ENCODE measurements at regions not wholly inside any gene's neighbourhood (a gene's known extent, or its start where the extent isn't known, plus 50 kb on each side); places are given as distances from the start of the nearest gene placed in this dataset.

DNA sequence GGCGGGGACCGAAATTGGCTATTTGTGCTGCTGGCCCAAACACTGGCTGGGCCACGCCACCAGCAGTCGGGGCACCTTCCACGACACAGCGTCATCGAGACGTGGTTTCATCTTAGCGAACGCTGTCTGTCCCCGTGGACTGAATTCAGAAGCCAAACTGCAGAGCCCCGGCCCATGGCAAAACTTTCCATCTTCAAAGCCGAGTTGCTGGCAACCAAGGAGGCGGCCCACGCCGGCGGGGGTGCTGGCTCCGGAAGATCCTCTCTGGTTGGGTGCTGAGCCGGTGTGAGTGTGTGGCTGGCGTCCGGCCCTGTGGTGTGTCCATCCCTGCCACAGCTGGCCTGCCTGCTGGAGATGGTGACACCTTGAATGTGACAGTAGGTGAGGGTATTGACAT lies 96.6 kb upstream of the ADRA2C start:
- no peaks in the 10 kb centered on the region for H3K9me3 ChIP-seq
- no peak for TF ChIP-seq POLR2A (IDR thresholded peaks at IDR 0.05)
- TF ChIP-seq, protein P1, sequence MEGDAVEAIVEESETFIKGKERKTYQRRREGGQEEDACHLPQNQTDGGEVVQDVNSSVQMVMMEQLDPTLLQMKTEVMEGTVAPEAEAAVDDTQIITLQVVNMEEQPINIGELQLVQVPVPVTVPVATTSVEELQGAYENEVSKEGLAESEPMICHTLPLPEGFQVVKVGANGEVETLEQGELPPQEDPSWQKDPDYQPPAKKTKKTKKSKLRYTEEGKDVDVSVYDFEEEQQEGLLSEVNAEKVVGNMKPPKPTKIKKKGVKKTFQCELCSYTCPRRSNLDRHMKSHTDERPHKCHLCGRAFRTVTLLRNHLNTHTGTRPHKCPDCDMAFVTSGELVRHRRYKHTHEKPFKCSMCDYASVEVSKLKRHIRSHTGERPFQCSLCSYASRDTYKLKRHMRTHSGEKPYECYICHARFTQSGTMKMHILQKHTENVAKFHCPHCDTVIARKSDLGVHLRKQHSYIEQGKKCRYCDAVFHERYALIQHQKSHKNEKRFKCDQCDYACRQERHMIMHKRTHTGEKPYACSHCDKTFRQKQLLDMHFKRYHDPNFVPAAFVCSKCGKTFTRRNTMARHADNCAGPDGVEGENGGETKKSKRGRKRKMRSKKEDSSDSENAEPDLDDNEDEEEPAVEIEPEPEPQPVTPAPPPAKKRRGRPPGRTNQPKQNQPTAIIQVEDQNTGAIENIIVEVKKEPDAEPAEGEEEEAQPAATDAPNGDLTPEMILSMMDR (IDR thresholded peaks at IDR 0.05) = no peak
- H3K36me3 ChIP-seq = no peaks in the 10 kb centered on the region
- DNase-seq = peak in 1 of 3 donors; percentile 37
- 88% methylated on average over 15 of the region's 21 CpGs for WGBS (ENCODE audit: insufficient coverage, low coverage, low lambda C conversion rate, missing lambda C conversion rate)
- H3K27ac ChIP-seq = no peak overlapping the region
- ATAC-seq = no peak
- no peaks in the 10 kb centered on the region for H3K4me1 ChIP-seq
- no peak overlapping the region for H3K4me3 ChIP-seq
- no peaks in the 10 kb centered on the region for H3K27me3 ChIP-seq
- intact Hi-C loops (cut with DNase I) = no loop called here

- 58% methylated on average over 7 of the region's 27 CpGs for WGBS (ENCODE audit: insufficient coverage, low coverage, low lambda C conversion rate, missing lambda C conversion rate)
- no peak overlapping the region for H3K4me3 ChIP-seq
- ATAC-seq = no peak
Measured at GRCh38 chr4:3668825-3669552, 97.2 kb upstream of the ADRA2C start.

DNA sequence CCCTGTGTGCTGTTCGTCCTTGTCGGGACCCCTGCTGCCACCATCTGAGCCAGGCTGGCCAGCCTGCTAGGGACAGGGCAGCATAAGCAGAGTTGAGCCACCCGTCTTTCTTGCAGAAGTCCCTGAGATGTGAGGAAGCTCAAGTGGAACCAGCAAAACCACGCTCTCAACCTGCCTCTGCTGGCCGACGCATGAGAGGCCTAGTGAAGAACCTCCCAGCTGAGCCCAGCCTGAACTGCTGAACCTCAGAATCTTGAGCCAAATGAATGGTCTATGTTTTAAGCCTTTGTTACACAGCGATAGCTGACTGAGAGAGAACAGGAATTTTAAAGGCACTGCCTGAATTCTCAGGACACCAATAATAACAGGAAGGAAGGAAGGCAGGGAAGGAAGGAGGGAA lies 98.9 kb upstream of the ADRA2C start:
- WGBS (ENCODE audit: insufficient coverage, low coverage, low lambda C conversion rate, missing lambda C conversion rate) = 75% methylated on average over 5 of the region's 7 CpGs
- Histone ChIP-seq H3K27me3 (no peaks in the 10 kb centered on the region), H3K4me3 (no peak overlapping the region), H3K36me3 (no peaks in the 10 kb centered on the region), H3K4me1 (no peaks in the 10 kb centered on the region), H3K27ac (no peak overlapping the region), H3K9me3 (no peaks in the 10 kb centered on the region)
- intact Hi-C loops (cut with DNase I) = no loop called here
- DNase-seq (no peak), ATAC-seq (no peak)
- no peak for TF ChIP-seq POLR2A (IDR thresholded peaks at IDR 0.05)
- TF ChIP-seq, protein P1 (IDR thresholded peaks at IDR 0.05) = no peak

More at GRCh38 chr4:3668825-3669552, 97.2 kb upstream of the ADRA2C start:
- no peak for TF ChIP-seq POLR2A (IDR thresholded peaks at IDR 0.05)
- TF ChIP-seq, protein P1 (IDR thresholded peaks at IDR 0.05) = no peak
- no peaks in the 10 kb centered on the region for H3K4me1 ChIP-seq
- H3K36me3 ChIP-seq = no peaks in the 10 kb centered on the region
- DNase-seq = peak in 1 of 3 donors; percentile 37
- H3K27ac ChIP-seq = no peak overlapping the region
- intact Hi-C loops (cut with DNase I) = no loop called here
- no peaks in the 10 kb centered on the region for H3K27me3 ChIP-seq
- no peaks in the 10 kb centered on the region for H3K9me3 ChIP-seq

GRCh38 chr4:3666263-3666662 lies 99.9 kb upstream of the ADRA2C start:
- Histone ChIP-seq H3K9me3 (no peaks in the 10 kb centered on the region), H3K4me3 (no peak overlapping the region), H3K36me3 (no peaks in the 10 kb centered on the region), H3K4me1 (no peaks in the 10 kb centered on the region), H3K27me3 (no peaks in the 10 kb centered on the region), H3K27ac (no peak overlapping the region)
- no peak for ATAC-seq
- no peak for DNase-seq
- 74% methylated on average over 3 of the region's 6 CpGs for WGBS (ENCODE audit: insufficient coverage, low coverage, low lambda C conversion rate, missing lambda C conversion rate)
- no peak for TF ChIP-seq POLR2A (IDR thresholded peaks at IDR 0.05)
- TF ChIP-seq, protein P1 (IDR thresholded peaks at IDR 0.05) = no peak
- intact Hi-C loops (cut with DNase I) = no loop called here
